Effector CD8-positive, alpha-beta T cell (primary cell): ENCODE measurements at regions not wholly inside any gene's neighbourhood (a gene's known extent, or its start where the extent isn't known, plus 50 kb on each side); places are given as distances from the start of the nearest gene placed in this dataset.

Experiments used
- DNase-seq: peaks from one replicate; lab custom pipeline; 2025; lab: John Stamatoyannopoulos, UW

- no peak for DNase-seq
These were observed 322.1 kb upstream of the ATP2B1 start for GRCh38 chr12:90030726-90031125.

- no peak for DNase-seq
These were observed 320.7 kb upstream of the ATP2B1 start for GRCh38 chr12:90029317-90029716.

- DNase-seq = no peak
These were observed 320.0 kb upstream of the ATP2B1 start for GRCh38 chr12:90028635-90029051.

- DNase-seq = no peak
These were observed 319.4 kb upstream of the ATP2B1 start for GRCh38 chr12:90027889-90028634.

GRCh38 chr12:90027041-90027440 lies 318.4 kb upstream of the ATP2B1 start:
- DNase-seq = no peak

- DNase-seq = no peak
These were observed 317.9 kb upstream of the ATP2B1 start for GRCh38 chr12:90026516-90026915.

- no peak for DNase-seq
These were observed 315.6 kb upstream of the ATP2B1 start for GRCh38 chr12:90024262-90024661.

GRCh38 chr12:90023207-90023900 lies 314.7 kb upstream of the ATP2B1 start:
- DNase-seq = no peak

- no peak for DNase-seq
These were observed 313.3 kb upstream of the ATP2B1 start for GRCh38 chr12:90021795-90022440.

GRCh38 chr12:90020881-90021280 lies 312.2 kb upstream of the ATP2B1 start:
- no peak for DNase-seq

- no peak for DNase-seq
These were observed 311.8 kb upstream of the ATP2B1 start for GRCh38 chr12:90020436-90020835.

GRCh38 chr12:90020014-90020413 lies 311.4 kb upstream of the ATP2B1 start:
- no peak for DNase-seq

GRCh38 chr12:90017316-90017715 lies 308.7 kb upstream of the ATP2B1 start:
- no peak for DNase-seq

GRCh38 chr12:90015228-90015627 lies 306.6 kb upstream of the ATP2B1 start:
- DNase-seq = no peak

GRCh38 chr12:90013409-90013808 lies 304.8 kb upstream of the ATP2B1 start:
- DNase-seq = no peak

GRCh38 chr12:90010089-90010488 lies 301.5 kb upstream of the ATP2B1 start:
- DNase-seq = no peak

GRCh38 chr12:90008277-90008676 lies 299.6 kb upstream of the ATP2B1 start:
- DNase-seq = no peak

GRCh38 chr12:90004319-90005074 lies 295.9 kb upstream of the ATP2B1 start:
- DNase-seq = no peak

GRCh38 chr12:90003688-90004087 lies 295.1 kb upstream of the ATP2B1 start:
- no peak for DNase-seq

- no peak for DNase-seq
These were observed 292.1 kb upstream of the ATP2B1 start for GRCh38 chr12:90000721-90001120.

GRCh38 chr12:89999699-90000505 lies 291.3 kb upstream of the ATP2B1 start:
- DNase-seq = no peak
